ENCODE measurements at regions not wholly inside any gene's neighbourhood (a gene's known extent, or its start where the extent isn't known, plus 50 kb on each side); places are given as distances from the start of the nearest gene placed in this dataset.

DNA sequence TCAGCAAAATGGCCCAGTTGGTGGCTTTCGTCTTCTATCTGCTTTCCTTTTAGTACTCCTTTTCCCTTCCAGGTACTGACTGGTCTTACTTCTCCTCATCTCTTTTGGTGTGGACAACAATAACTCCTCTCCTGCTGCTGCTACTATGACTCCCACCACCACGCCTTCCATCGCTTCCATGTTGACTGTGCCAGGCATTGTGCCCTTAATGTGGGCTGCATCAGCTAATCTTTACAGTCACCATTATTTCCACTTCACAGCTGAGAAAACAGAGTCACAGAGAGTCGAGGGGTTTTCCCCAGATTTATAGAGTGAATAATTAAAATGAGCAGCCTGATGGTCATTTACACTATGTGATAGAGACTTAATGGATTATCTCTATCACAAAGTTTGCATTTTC, 184.9 kb upstream of the IL12B start:
- no peak for TF ChIP-seq FOXA2 (IDR thresholded peaks at IDR 0.05)
- TF ChIP-seq GABPA (IDR thresholded peaks at IDR 0.05 in 1 of 2, conservative IDR thresholded peaks at IDR 0.05 in 1 of 2) = no peak
- TF ChIP-seq JUND (IDR thresholded peaks at IDR 0.05) = no peak
- no peak for TF ChIP-seq HNF4A (conservative IDR thresholded peaks at IDR 0.05)
- TF ChIP-seq RAD21 (IDR thresholded peaks at IDR 0.05) = no peak
- TF ChIP-seq TAF1 (conservative IDR thresholded peaks at IDR 0.05) = no peak
- no peak for TF ChIP-seq EGR1 (IDR thresholded peaks at IDR 0.05; ENCODE audit: low read depth in 2 of 2)
- TF ChIP-seq FOXA1 (IDR thresholded peaks at IDR 0.05) = no peak
- no peak for TF ChIP-seq REST (IDR thresholded peaks at IDR 0.05)
- no peak for TF ChIP-seq YY1 (IDR thresholded peaks at IDR 0.05)
- TF ChIP-seq HNF4G (IDR thresholded peaks at IDR 0.05) = no peak
- no peak for TF ChIP-seq ATF3 (IDR thresholded peaks at IDR 0.05)
- TF ChIP-seq SP1 (IDR thresholded peaks at IDR 0.05) = no peak
- TF ChIP-seq RXRA (IDR thresholded peaks at IDR 0.05) = no peak
- no peak for TF ChIP-seq CTCF (IDR thresholded peaks at IDR 0.05; ENCODE audit: low read depth, low read length, missing input control)
- no peak for TF ChIP-seq NR2F2 (IDR thresholded peaks at IDR 0.05)
- TF ChIP-seq, protein P1, sequence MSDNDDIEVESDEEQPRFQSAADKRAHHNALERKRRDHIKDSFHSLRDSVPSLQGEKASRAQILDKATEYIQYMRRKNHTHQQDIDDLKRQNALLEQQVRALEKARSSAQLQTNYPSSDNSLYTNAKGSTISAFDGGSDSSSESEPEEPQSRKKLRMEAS (IDR thresholded peaks at IDR 0.05) = no peak
- no peak for TF ChIP-seq ZBTB33 (IDR thresholded peaks at IDR 0.05)
- no peak for DNase-seq (ENCODE audit: low spot score)
- no peaks in the 10 kb centered on the region for H3K36me3 ChIP-seq (ENCODE audit: control insufficient read depth in 4 of 4, insufficient read depth in 3 of 4, low read depth in 1 of 4, low read length in 3 of 4)
- no peaks in the 10 kb centered on the region for H3K9me3 ChIP-seq (ENCODE audit: control insufficient read depth in 4 of 4, low read length in 3 of 4)
- peaks cover 0 to 18% (median 9%) of the 10 kb centered on the region in 4 donors for H3K4me1 ChIP-seq (ENCODE audit: control insufficient read depth in 4 of 4, insufficient read depth in 4 of 4, low read length in 3 of 4)
- H3K27me3 ChIP-seq (ENCODE audit: control insufficient read depth in 4 of 4, insufficient read depth in 4 of 4, low read length in 3 of 4) = no peaks in the 10 kb centered on the region
- no peak overlapping the region for H3K4me3 ChIP-seq (ENCODE audit: low read depth in 1 of 3, low read length in 3 of 3)
- H3K27ac ChIP-seq (ENCODE audit: low read depth in 1 of 2, low read length in 2 of 2) = no peak overlapping the region
- no peak overlapping the region for H3K9ac ChIP-seq (ENCODE audit: low read depth in 1 of 2, low read length in 2 of 2)
- 81% methylated on average over 4 of the region's 4 CpGs for WGBS
